ENCODE measurements at regions not wholly inside any gene's neighbourhood (a gene's known extent, or its start where the extent isn't known, plus 50 kb on each side); places are given as distances from the start of the nearest gene placed in this dataset.
"Not testable (repeated sequence)": the region's sequence is repeated elsewhere in the genome, so short reads cannot be mapped to it uniquely, and the experiment has no call there.

- TF ChIP-seq CTCF (IDR thresholded peaks at IDR 0.05; ENCODE audit: extremely low read depth in 1 of 2, insufficient read depth in 1 of 2, low read depth in 1 of 2, low read length in 2 of 2); POLR2A (IDR thresholded peaks at IDR 0.05; ENCODE audit: low read depth, low read length); POLR2AphosphoS5 (IDR thresholded peaks at IDR 0.05; ENCODE audit: insufficient read depth, low read depth, low read length); FOS (IDR thresholded peaks at IDR 0.05; ENCODE audit: borderline replicate concordance, insufficient read depth, low read length); MAX (IDR thresholded peaks at IDR 0.05; ENCODE audit: insufficient read depth, insufficient read length): not testable (repeated sequence)
Observed at GRCh38 chr14:101323614-101324235, 237.6 kb upstream of the DIO3 start.

Data from endothelial cell of umbilical vein (primary cell).